Activated T-cell treated with anti-CD3 and anti-CD28 coated beads, Interleukin-2, amount 50 U/mL, for 24 hours (primary cell): ENCODE measurements at regions not wholly inside any gene's neighbourhood (a gene's known extent, or its start where the extent isn't known, plus 50 kb on each side); places are given as distances from the start of the nearest gene placed in this dataset.

Source experiments
- DNase-seq: peaks from one replicate; pipeline ENCODE4 v3.0.0-alpha.2; 2020
- H3K27ac Mint-ChIP-seq: 2 replicates; pipeline ENCODE4 v1.8.0; 2020; ENCODE audit warnings: mild to moderate bottlenecking, mixed read lengths
- H3K27me3 Mint-ChIP-seq: 2 replicates; pipeline ENCODE4 v1.8.0; 2020; ENCODE audit warnings: mixed read lengths
- H3K36me3 Mint-ChIP-seq: 2 replicates; pipeline ENCODE4 v1.8.0; 2020; ENCODE audit warnings: low read depth, mixed read lengths
- H3K4me1 Mint-ChIP-seq: 2 replicates; pipeline ENCODE4 v1.8.0; 2020; ENCODE audit warnings: low read depth, mixed read lengths
- H3K4me3 Mint-ChIP-seq: 2 replicates; pipeline ENCODE4 v1.8.0; 2020; ENCODE audit warnings: mild to moderate bottlenecking, moderate library complexity, mixed read lengths
- H3K9me3 Mint-ChIP-seq: 2 replicates; pipeline ENCODE4 v1.8.0; 2020; ENCODE audit warnings: mixed read lengths

GRCh38 chr19:28394725-28395124 is 818.2 kb downstream of the UQCRFS1 start:
- DNase-seq: no peak
- H3K27me3 Mint-ChIP-seq: no peaks in the 10 kb centered on the region
- peak overlapping the region; percentile 52 for H3K27ac Mint-ChIP-seq
- H3K36me3 Mint-ChIP-seq: no peaks in the 10 kb centered on the region
- no peak overlapping the region for H3K4me3 Mint-ChIP-seq
- peaks cover 14% of the 10 kb centered on the region for H3K4me1 Mint-ChIP-seq
- peaks cover 3% of the 10 kb centered on the region for H3K9me3 Mint-ChIP-seq

- no peaks in the 10 kb centered on the region for H3K36me3 Mint-ChIP-seq
- peaks cover under 1% of the 10 kb centered on the region for H3K9me3 Mint-ChIP-seq
- peaks cover 14% of the 10 kb centered on the region for H3K4me1 Mint-ChIP-seq
- no peak overlapping the region for H3K4me3 Mint-ChIP-seq
- no peaks in the 10 kb centered on the region for H3K27me3 Mint-ChIP-seq
- no peak for DNase-seq
- H3K27ac Mint-ChIP-seq: no peak overlapping the region
Observed at GRCh38 chr19:28393574-28394336, 819.2 kb downstream of the UQCRFS1 start.

GRCh38 chr19:28388988-28389387 is 824.0 kb downstream of the UQCRFS1 start:
- Mint-ChIP-seq H3K36me3 (no peaks in the 10 kb centered on the region), H3K27me3 (no peaks in the 10 kb centered on the region), H3K27ac (no peak overlapping the region), H3K4me3 (no peak overlapping the region), H3K4me1 (peaks cover 6% of the 10 kb centered on the region), H3K9me3 (peaks cover 2% of the 10 kb centered on the region)
- DNase-seq: no peak

GRCh38 chr19:28387507-28387906 is 825.4 kb downstream of the UQCRFS1 start:
- no peak for DNase-seq
- Mint-ChIP-seq H3K27ac (no peak overlapping the region), H3K4me1 (peaks cover 2% of the 10 kb centered on the region), H3K27me3 (no peaks in the 10 kb centered on the region), H3K9me3 (peaks cover 2% of the 10 kb centered on the region), H3K4me3 (no peak overlapping the region), H3K36me3 (no peaks in the 10 kb centered on the region)

GRCh38 chr19:28386470-28386869 is 826.5 kb downstream of the UQCRFS1 start:
- H3K36me3 Mint-ChIP-seq: no peaks in the 10 kb centered on the region
- H3K27ac Mint-ChIP-seq: no peak overlapping the region
- H3K9me3 Mint-ChIP-seq: peaks cover 2% of the 10 kb centered on the region
- H3K27me3 Mint-ChIP-seq: no peaks in the 10 kb centered on the region
- DNase-seq: no peak
- H3K4me1 Mint-ChIP-seq: peaks cover 2% of the 10 kb centered on the region
- no peak overlapping the region for H3K4me3 Mint-ChIP-seq

- DNase-seq: no peak
- H3K36me3 Mint-ChIP-seq: no peaks in the 10 kb centered on the region
- no peak overlapping the region for H3K27ac Mint-ChIP-seq
- no peaks in the 10 kb centered on the region for H3K27me3 Mint-ChIP-seq
- peaks cover 2% of the 10 kb centered on the region for H3K4me1 Mint-ChIP-seq
- no peak overlapping the region for H3K4me3 Mint-ChIP-seq
- H3K9me3 Mint-ChIP-seq: peaks cover 2% of the 10 kb centered on the region
Observed at GRCh38 chr19:28386066-28386465, 826.9 kb downstream of the UQCRFS1 start.

- no peaks in the 10 kb centered on the region for H3K36me3 Mint-ChIP-seq
- H3K4me3 Mint-ChIP-seq: no peak overlapping the region
- no peak for DNase-seq
- H3K9me3 Mint-ChIP-seq: peaks cover 6% of the 10 kb centered on the region
- H3K27me3 Mint-ChIP-seq: no peaks in the 10 kb centered on the region
- H3K27ac Mint-ChIP-seq: no peak overlapping the region
- no peaks in the 10 kb centered on the region for H3K4me1 Mint-ChIP-seq
Observed at GRCh38 chr19:28377077-28377476, 835.9 kb downstream of the UQCRFS1 start.

- H3K9me3 Mint-ChIP-seq: peaks cover 8% of the 10 kb centered on the region
- no peaks in the 10 kb centered on the region for H3K36me3 Mint-ChIP-seq
- H3K27me3 Mint-ChIP-seq: no peaks in the 10 kb centered on the region
- no peak for DNase-seq
- H3K4me1 Mint-ChIP-seq: no peaks in the 10 kb centered on the region
- no peak overlapping the region for H3K4me3 Mint-ChIP-seq
- H3K27ac Mint-ChIP-seq: no peak overlapping the region
Observed at GRCh38 chr19:28374971-28375370, 838.0 kb downstream of the UQCRFS1 start.

- no peaks in the 10 kb centered on the region for H3K36me3 Mint-ChIP-seq
- DNase-seq: no peak
- no peak overlapping the region for H3K4me3 Mint-ChIP-seq
- H3K9me3 Mint-ChIP-seq: peaks cover 4% of the 10 kb centered on the region
- no peaks in the 10 kb centered on the region for H3K4me1 Mint-ChIP-seq
- H3K27me3 Mint-ChIP-seq: no peaks in the 10 kb centered on the region
- H3K27ac Mint-ChIP-seq: no peak overlapping the region
Observed at GRCh38 chr19:28372576-28373247, 840.2 kb downstream of the UQCRFS1 start.

GRCh38 chr19:28367146-28367545 is 845.8 kb downstream of the UQCRFS1 start:
- H3K9me3 Mint-ChIP-seq: peaks cover 6% of the 10 kb centered on the region

GRCh38 chr19:28363254-28363653 is 849.7 kb downstream of the UQCRFS1 start:
- H3K36me3 Mint-ChIP-seq: no peaks in the 10 kb centered on the region
- H3K27me3 Mint-ChIP-seq: no peaks in the 10 kb centered on the region
- H3K9me3 Mint-ChIP-seq: peaks cover 4% of the 10 kb centered on the region
- no peak overlapping the region for H3K4me3 Mint-ChIP-seq
- no peak overlapping the region for H3K27ac Mint-ChIP-seq
- no peaks in the 10 kb centered on the region for H3K4me1 Mint-ChIP-seq
- DNase-seq: no peak

More at GRCh38 chr19:28367146-28367545, 845.8 kb downstream of the UQCRFS1 start:
- DNase-seq: no peak
- Mint-ChIP-seq H3K27ac (no peak overlapping the region), H3K4me3 (no peak overlapping the region), H3K4me1 (no peaks in the 10 kb centered on the region), H3K27me3 (no peaks in the 10 kb centered on the region), H3K36me3 (no peaks in the 10 kb centered on the region)

- peaks cover 10% of the 10 kb centered on the region for H3K9me3 Mint-ChIP-seq
- no peak overlapping the region for H3K4me3 Mint-ChIP-seq
- no peak overlapping the region for H3K27ac Mint-ChIP-seq
- no peaks in the 10 kb centered on the region for H3K27me3 Mint-ChIP-seq
- H3K4me1 Mint-ChIP-seq: no peaks in the 10 kb centered on the region
- no peak for DNase-seq
- no peaks in the 10 kb centered on the region for H3K36me3 Mint-ChIP-seq
Observed at GRCh38 chr19:28359431-28360414, 853.2 kb downstream of the UQCRFS1 start.

GRCh38 chr19:28358633-28359032 is 854.3 kb downstream of the UQCRFS1 start:
- no peak overlapping the region for H3K27ac Mint-ChIP-seq
- H3K4me1 Mint-ChIP-seq: no peaks in the 10 kb centered on the region
- H3K27me3 Mint-ChIP-seq: no peaks in the 10 kb centered on the region
- peaks cover 13% of the 10 kb centered on the region for H3K9me3 Mint-ChIP-seq
- H3K4me3 Mint-ChIP-seq: no peak overlapping the region
- DNase-seq: no peak
- no peaks in the 10 kb centered on the region for H3K36me3 Mint-ChIP-seq

- Mint-ChIP-seq H3K27ac (no peak overlapping the region), H3K4me1 (no peaks in the 10 kb centered on the region), H3K4me3 (no peak overlapping the region), H3K9me3 (peaks cover 20% of the 10 kb centered on the region), H3K36me3 (no peaks in the 10 kb centered on the region), H3K27me3 (no peaks in the 10 kb centered on the region)
- no peak for DNase-seq
Observed at GRCh38 chr19:28351761-28352160, 861.2 kb downstream of the UQCRFS1 start.
